NCI-H524 (cell line): ENCODE measurements at regions not wholly inside any gene's neighbourhood (a gene's known extent, or its start where the extent isn't known, plus 50 kb on each side); places are given as distances from the start of the nearest gene placed in this dataset.

Source experiments
- DNase-seq, 2 experiments: peaks; one replicate each; lab custom pipeline; 2025; lab: John Stamatoyannopoulos, UW

- no peak for DNase-seq
These were observed 86.1 kb upstream of the BZW1 start for GRCh38 chr2:200725596-200725995.

- DNase-seq = no peak
These were observed 83.1 kb upstream of the BZW1 start for GRCh38 chr2:200728630-200729029.

- DNase-seq = no peak
These were observed 81.4 kb upstream of the BZW1 start for GRCh38 chr2:200730302-200730701.

GRCh38 chr2:200730960-200731359, 80.8 kb upstream of the BZW1 start:
- DNase-seq = no peak

- DNase-seq = no peak
These were observed 78.8 kb upstream of the BZW1 start for GRCh38 chr2:200732866-200733265.

GRCh38 chr2:200733713-200734198, 78.0 kb upstream of the BZW1 start:
- DNase-seq = peak in 1 of 2 experiments; percentile 17

- DNase-seq = no peak
These were observed 76.6 kb upstream of the BZW1 start for GRCh38 chr2:200735061-200735460.

GRCh38 chr2:200736646-200737274, 75.0 kb upstream of the BZW1 start:
- no peak for DNase-seq

GRCh38 chr2:200737585-200737984, 74.1 kb upstream of the BZW1 start:
- no peak for DNase-seq

- DNase-seq = no peak
These were observed 73.1 kb upstream of the BZW1 start for GRCh38 chr2:200738590-200738989.

GRCh38 chr2:200740907-200741306, 70.8 kb upstream of the BZW1 start:
- no peak for DNase-seq

- DNase-seq = no peak
These were observed 70.1 kb upstream of the BZW1 start for GRCh38 chr2:200741468-200742202.

GRCh38 chr2:200742426-200742825, 69.3 kb upstream of the BZW1 start:
- DNase-seq = no peak

GRCh38 chr2:200743042-200743676, 68.6 kb upstream of the BZW1 start:
- no peak for DNase-seq

- no peak for DNase-seq
These were observed 67.5 kb upstream of the BZW1 start for GRCh38 chr2:200744201-200744602.

GRCh38 chr2:200746301-200746700, 65.4 kb upstream of the BZW1 start:
- no peak for DNase-seq

- no peak for DNase-seq
These were observed 63.8 kb upstream of the BZW1 start for GRCh38 chr2:200747668-200748618.

- no peak for DNase-seq
These were observed 62.9 kb upstream of the BZW1 start for GRCh38 chr2:200748779-200749178.

- no peak for DNase-seq
These were observed 61.9 kb upstream of the BZW1 start for GRCh38 chr2:200749631-200750322.

- DNase-seq = no peak
These were observed 61.3 kb upstream of the BZW1 start for GRCh38 chr2:200750323-200750910.

GRCh38 chr2:200751786-200752185, 59.9 kb upstream of the BZW1 start:
- no peak for DNase-seq
